Fibroblast of pulmonary artery (primary cell): ENCODE measurements at regions not wholly inside any gene's neighbourhood (a gene's known extent, or its start where the extent isn't known, plus 50 kb on each side); places are given as distances from the start of the nearest gene placed in this dataset.

Experiments
- DNase-seq: peaks from one replicate; pipeline ENCODE4 v3.0.0-alpha.2; 2010; ENCODE audit warnings: low read depth
- H3K4me3 ChIP-seq: replicated peaks from 2 replicates; pipeline ENCODE4 v1.5.1; 2011; ENCODE audit warnings: low read depth, mild to moderate bottlenecking, control low read depth, low read length, moderate library complexity
- CTCF ChIP-seq: IDR thresholded peaks from 2 replicates; pipeline ENCODE4 v1.5.1; 2011; ENCODE audit warnings: mild to moderate bottlenecking, control low read depth, low read length, inconsistent platforms; ENCODE audit errors: missing control alignments

- no peak for TF ChIP-seq CTCF
- H3K4me3 ChIP-seq, result no peak overlapping the region
- DNase-seq, result no peak
These were observed 103.1 kb upstream of the SOX13 start for GRCh38 chr1:203969846-203970245.

DNA sequence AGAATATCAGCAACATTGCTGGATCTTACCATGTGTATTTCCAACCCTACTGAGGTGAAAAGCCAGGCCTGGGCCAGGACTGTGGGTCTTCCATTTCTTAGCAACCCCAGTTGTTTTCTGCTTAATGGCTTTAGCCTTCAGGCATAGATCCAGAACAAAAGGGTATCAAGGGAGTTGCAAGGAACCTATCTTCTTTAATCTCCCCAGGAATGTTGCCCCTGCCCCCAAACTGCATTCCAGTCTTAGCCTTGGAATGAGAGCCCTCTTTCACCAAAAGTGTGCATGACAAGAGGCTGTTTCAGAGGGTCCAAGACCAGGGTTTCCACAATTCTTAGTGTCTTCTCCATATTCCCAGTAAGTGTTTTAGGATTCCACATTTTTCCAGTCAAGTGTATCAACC, 87.9 kb upstream of the SOX13 start:
- no peak for DNase-seq
- TF ChIP-seq CTCF, result no peak
- no peak overlapping the region for H3K4me3 ChIP-seq

- DNase-seq, result no peak
These were observed 87.2 kb upstream of the SOX13 start for GRCh38 chr1:203985676-203986075.

DNA sequence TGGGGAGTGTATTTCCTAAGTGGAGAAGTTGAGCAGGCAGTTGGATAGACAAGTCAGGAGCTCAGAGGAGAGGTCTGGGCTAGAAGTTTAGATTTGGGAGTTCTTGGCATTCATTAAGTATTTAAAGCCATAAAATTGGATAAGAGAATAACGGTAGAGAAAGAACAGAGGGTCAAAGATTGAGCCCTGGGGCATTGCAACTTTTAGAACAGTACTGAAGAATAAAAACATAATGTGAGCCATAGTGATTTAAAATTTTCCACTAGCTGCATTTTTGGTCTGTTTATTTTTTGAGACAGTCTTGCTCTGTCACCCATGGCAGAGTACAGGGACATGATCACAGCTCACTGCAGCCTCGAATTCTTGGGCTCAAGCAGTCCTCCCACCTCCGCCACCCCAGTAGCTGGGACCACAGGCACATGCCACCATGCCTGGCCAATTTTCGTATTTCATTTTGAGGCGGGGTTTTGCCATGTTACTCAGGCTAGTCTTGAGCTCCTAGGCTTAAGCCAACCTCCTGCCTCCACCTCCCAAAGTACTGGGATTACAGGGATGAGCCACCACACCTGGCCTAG, 85.9 kb upstream of the SOX13 start:
- H3K4me3 ChIP-seq, result no peak overlapping the region
- no peak for DNase-seq
- no peak for TF ChIP-seq CTCF

More at GRCh38 chr1:203985676-203986075, 87.2 kb upstream of the SOX13 start:
- no peak for TF ChIP-seq CTCF
- no peak overlapping the region for H3K4me3 ChIP-seq

DNA sequence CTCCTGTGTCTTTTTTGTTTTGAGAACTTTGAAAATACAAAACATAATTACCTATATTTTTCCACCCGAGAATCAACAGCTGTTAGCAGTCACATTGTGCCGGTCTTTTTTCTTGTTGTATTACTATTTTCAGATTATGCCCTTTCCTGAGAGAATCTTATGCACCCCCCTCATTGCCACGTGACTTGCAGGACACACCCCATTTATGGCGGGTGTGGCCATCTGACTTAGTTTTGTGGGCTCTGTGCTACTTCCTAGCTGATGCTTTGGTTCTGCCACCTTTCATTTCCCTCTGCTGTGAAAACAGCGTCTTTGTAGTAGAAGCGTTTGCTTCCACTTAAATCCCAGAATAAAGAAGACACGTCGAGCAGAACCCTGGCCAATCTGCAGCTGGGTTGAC, 82.8 kb upstream of the SOX13 start:
- no peak for TF ChIP-seq CTCF
- no peak for DNase-seq
- H3K4me3 ChIP-seq, result no peak overlapping the region

GRCh38 chr1:203992440-203992839, 80.5 kb upstream of the SOX13 start:
- TF ChIP-seq CTCF, result no peak
- no peak overlapping the region for H3K4me3 ChIP-seq
- peak; percentile 63 for DNase-seq

DNA sequence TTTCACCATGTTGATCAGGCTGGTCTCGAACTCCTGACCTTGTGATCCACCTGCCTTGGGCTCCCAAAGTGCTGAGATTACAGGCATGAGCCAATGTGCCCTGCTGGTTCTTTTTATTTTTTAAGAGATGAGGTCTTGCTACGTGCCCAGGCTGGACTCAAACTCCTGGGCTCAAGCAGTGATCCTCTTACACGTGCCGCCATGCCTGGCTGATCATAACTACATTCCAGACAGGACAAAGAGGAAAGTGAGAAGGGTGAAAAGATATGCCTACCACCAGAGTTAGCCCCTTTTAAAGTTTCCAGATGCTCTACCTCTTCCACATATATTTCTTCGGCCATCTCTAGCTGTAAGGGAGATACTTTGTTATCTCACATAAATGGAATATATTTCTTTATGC, 79.7 kb upstream of the SOX13 start:
- H3K4me3 ChIP-seq, result no peak overlapping the region
- DNase-seq, result no peak
- no peak for TF ChIP-seq CTCF
